Mesenchymal stem cell (in vitro differentiated cells and primary cell): ENCODE measurements at regions not wholly inside any gene's neighbourhood (a gene's known extent, or its start where the extent isn't known, plus 50 kb on each side); places are given as distances from the start of the nearest gene placed in this dataset.

Experiments used
- DNase-seq: peaks from one replicate; pipeline ENCODE4 v3.0.0-alpha.2; 2013
- H2AFZ ChIP-seq: one replicate; pipeline ENCODE4 v1.6.1; 2013; ENCODE audit warnings: low read depth, mild to moderate bottlenecking, control low read depth, inconsistent platforms, low read length, moderate library complexity
- H2AK5ac ChIP-seq: 2 replicates; pipeline ENCODE4 v1.6.1; 2013; ENCODE audit warnings: low read length, moderate library complexity, mild to moderate bottlenecking, inconsistent platforms; ENCODE audit not compliant: severe bottlenecking
- H2BK120ac ChIP-seq: one replicate; pipeline ENCODE4 v1.6.1; 2013; ENCODE audit warnings: low read depth, mild to moderate bottlenecking, inconsistent platforms, low read length, moderate library complexity
- H2BK12ac ChIP-seq, 2 experiments: one replicate each; pipeline ENCODE4 v1.6.1; 2013; ENCODE audit warnings: inconsistent platforms in 2 of 2, low read length in 2 of 2, mild to moderate bottlenecking in 2 of 2, moderate library complexity in 2 of 2, control low read depth in 1 of 2
- H2BK15ac ChIP-seq: one replicate; pipeline ENCODE4 v1.6.1; 2013; ENCODE audit warnings: mild to moderate bottlenecking, low read depth, inconsistent platforms; ENCODE audit not compliant: poor library complexity, severe bottlenecking
- H2BK5ac ChIP-seq: 2 replicates; pipeline ENCODE4 v1.6.1; 2013; ENCODE audit warnings: low read depth, mild to moderate bottlenecking, low read length, control low read depth, inconsistent platforms; ENCODE audit not compliant: poor library complexity, severe bottlenecking
- H3K14ac ChIP-seq, 2 experiments: one replicate each; pipeline ENCODE4 v1.6.1; 2013; ENCODE audit warnings: inconsistent platforms in 2 of 2, low read length in 2 of 2, control low read depth in 1 of 2, mild to moderate bottlenecking in 1 of 2, moderate library complexity in 1 of 2
- H3K18ac ChIP-seq, 2 experiments: one replicate each; pipeline ENCODE4 v1.6.1; 2013; ENCODE audit warnings: inconsistent platforms in 2 of 2, low read length in 2 of 2, control low read depth in 1 of 2, low read depth in 1 of 2, mild to moderate bottlenecking in 1 of 2
- H3K23ac ChIP-seq, 2 experiments: one replicate each; pipeline ENCODE4 v1.6.1; 2013; ENCODE audit warnings: inconsistent platforms in 2 of 2, low read length in 2 of 2, mild to moderate bottlenecking in 2 of 2, moderate library complexity in 2 of 2, control low read depth in 1 of 2
- H3K27ac ChIP-seq: 2 replicates; pipeline ENCODE4 v1.5.1; 2013; ENCODE audit warnings: mild to moderate bottlenecking, moderate library complexity, low read length, control low read depth, inconsistent platforms; ENCODE audit not compliant: poor library complexity, severe bottlenecking
- H3K27me3 ChIP-seq, 2 experiments: 2 replicates each; pipeline versions ENCODE4 v1.6.1 to v1.7.0; 2013; ENCODE audit warnings: low read length in 2 of 2, mild to moderate bottlenecking in 2 of 2, moderate library complexity in 2 of 2, control low read depth in 1 of 2, inconsistent platforms in 1 of 2; ENCODE audit not compliant: control insufficient read depth in 1 of 2, insufficient read depth in 1 of 2
- H3K36me3 ChIP-seq, 2 experiments: 2 replicates each; pipeline versions ENCODE4 v1.6.1 to v1.7.0; 2013; ENCODE audit warnings: low read length in 2 of 2, control low read depth in 1 of 2, inconsistent platforms in 1 of 2, low read depth in 1 of 2, mild to moderate bottlenecking in 1 of 2; ENCODE audit not compliant: insufficient read depth in 2 of 2, control insufficient read depth in 1 of 2
- H3K4ac ChIP-seq, 2 experiments: one replicate each; pipeline ENCODE4 v1.6.1; 2013; ENCODE audit warnings: inconsistent platforms in 2 of 2, low read length in 2 of 2, mild to moderate bottlenecking in 2 of 2, moderate library complexity in 2 of 2, control low read depth in 1 of 2, low read depth in 1 of 2
- H3K4me1 ChIP-seq: 2 replicates; pipeline ENCODE4 v1.6.1; 2013; ENCODE audit warnings: low read depth, low read length, control low read depth; ENCODE audit not compliant: control insufficient read depth, insufficient read depth
- H3K4me2 ChIP-seq: 2 replicates; pipeline ENCODE4 v1.6.1; 2013; ENCODE audit warnings: low read length, mild to moderate bottlenecking, inconsistent platforms; ENCODE audit not compliant: poor library complexity, severe bottlenecking
- H3K4me3 ChIP-seq, 2 experiments: 2 replicates each; pipeline versions ENCODE4 v1.5.1 to v1.7.0; 2013; ENCODE audit warnings: low read length in 2 of 2, mild to moderate bottlenecking in 2 of 2, control low read depth in 1 of 2, low read depth in 1 of 2; ENCODE audit not compliant: insufficient read depth in 1 of 2
- H3K79me1 ChIP-seq: replicated peaks from 2 replicates; pipeline ENCODE4 v1.6.1; 2013; ENCODE audit warnings: mild to moderate bottlenecking, control low read depth, low read length, inconsistent platforms; ENCODE audit not compliant: poor library complexity, severe bottlenecking
- H3K9ac ChIP-seq: 2 replicates; pipeline ENCODE4 v1.7.0; 2013; ENCODE audit warnings: mild to moderate bottlenecking, low read length, moderate library complexity
- H3K9me3 ChIP-seq: 2 replicates; pipeline ENCODE4 v1.7.0; 2013; ENCODE audit warnings: mild to moderate bottlenecking, low read length; ENCODE audit not compliant: control insufficient read depth
- H4K8ac ChIP-seq: one replicate; pipeline ENCODE4 v1.6.1; 2013; ENCODE audit warnings: inconsistent platforms, mild to moderate bottlenecking, low read length, moderate library complexity
- H4K91ac ChIP-seq: one replicate; pipeline ENCODE4 v1.6.1; 2013; ENCODE audit warnings: mild to moderate bottlenecking, low read length, inconsistent platforms
- WGBS: methylation state at CpG from one replicate; pipeline ENCODE4 v1.1.7; 2013; ENCODE audit warnings: mixed read lengths; 5-methylcytosine and 5-hydroxymethylcytosine counted together

- Histone ChIP-seq H2BK15ac (no peak overlapping the region), H3K79me1 (no peaks in the 10 kb centered on the region), H2BK5ac (no peak overlapping the region), H3K4me2 (no peak overlapping the region), H3K27me3 (no peaks in the 10 kb centered on the region), H3K27ac (no peak overlapping the region), H3K14ac (no peak overlapping the region), H4K91ac (no peak overlapping the region), H2BK12ac (no peak overlapping the region), H3K36me3 (no peaks in the 10 kb centered on the region), H3K4ac (no peak overlapping the region), H3K4me3 (no peak overlapping the region), H3K9me3 (no peaks in the 10 kb centered on the region), H2AK5ac (no peak overlapping the region), H3K18ac (no peak overlapping the region), H2BK120ac (no peak overlapping the region), H3K9ac (no peak overlapping the region), H4K8ac (no peak overlapping the region), H3K23ac (no peak overlapping the region), H2AFZ (no peak overlapping the region), H3K4me1 (no peaks in the 10 kb centered on the region)
- DNase-seq, result no peak
- 60% methylated on average over 1 of the region's 2 CpGs for WGBS
Observed at GRCh38 chr9:118990949-118991348, 378.3 kb downstream of the BRINP1 start.

- Histone ChIP-seq H4K91ac (no peak overlapping the region), H3K23ac (no peak overlapping the region), H3K4ac (no peak overlapping the region), H4K8ac (no peak overlapping the region), H2BK120ac (no peak overlapping the region), H3K4me1 (no peaks in the 10 kb centered on the region), H3K9ac (no peak overlapping the region), H3K27ac (no peak overlapping the region), H2BK12ac (no peak overlapping the region), H2AK5ac (no peak overlapping the region), H2BK5ac (no peak overlapping the region), H3K36me3 (no peaks in the 10 kb centered on the region), H3K18ac (no peak overlapping the region), H2BK15ac (no peak overlapping the region), H3K9me3 (no peaks in the 10 kb centered on the region), H3K14ac (no peak overlapping the region), H3K79me1 (no peaks in the 10 kb centered on the region), H2AFZ (no peak overlapping the region), H3K4me3 (no peak overlapping the region), H3K27me3 (no peaks in the 10 kb centered on the region), H3K4me2 (no peak overlapping the region)
- 81% methylated on average over 3 of the region's 3 CpGs for whole genome bisulfite sequencing
- no peak for DNase-seq
Observed at GRCh38 chr9:118991366-118992285, 377.6 kb downstream of the BRINP1 start.

GRCh38 chr9:118992813-118993794 is 376.1 kb downstream of the BRINP1 start:
- H3K27ac ChIP-seq, result no peak overlapping the region
- H3K4ac ChIP-seq, result no peak overlapping the region
- no peak overlapping the region for H3K18ac ChIP-seq
- H2AFZ ChIP-seq, result no peak overlapping the region
- H3K79me1 ChIP-seq, result no peaks in the 10 kb centered on the region
- H3K27me3 ChIP-seq, result no peaks in the 10 kb centered on the region
- no peak overlapping the region for H2AK5ac ChIP-seq
- H3K9me3 ChIP-seq, result no peaks in the 10 kb centered on the region
- no peak overlapping the region for H2BK12ac ChIP-seq
- no peak for DNase-seq
- WGBS, result 76% methylated on average over 10 of the region's 15 CpGs
- H2BK15ac ChIP-seq, result no peak overlapping the region
- H4K8ac ChIP-seq, result no peak overlapping the region
- no peak overlapping the region for H4K91ac ChIP-seq
- no peak overlapping the region for H3K23ac ChIP-seq
- H2BK120ac ChIP-seq, result no peak overlapping the region
- no peaks in the 10 kb centered on the region for H3K36me3 ChIP-seq
- H3K14ac ChIP-seq, result no peak overlapping the region
- no peaks in the 10 kb centered on the region for H3K4me1 ChIP-seq
- H3K9ac ChIP-seq, result no peak overlapping the region
- H3K4me2 ChIP-seq, result no peak overlapping the region
- no peak overlapping the region for H3K4me3 ChIP-seq
- no peak overlapping the region for H2BK5ac ChIP-seq

- Histone ChIP-seq H2BK5ac (no peak overlapping the region), H3K4ac (no peak overlapping the region), H3K79me1 (no peaks in the 10 kb centered on the region), H2BK15ac (no peak overlapping the region), H3K23ac (no peak overlapping the region), H3K4me2 (no peak overlapping the region), H3K27ac (no peak overlapping the region), H3K27me3 (no peaks in the 10 kb centered on the region), H3K9me3 (no peaks in the 10 kb centered on the region), H3K9ac (no peak overlapping the region), H4K91ac (no peak overlapping the region), H4K8ac (no peak overlapping the region), H2AFZ (no peak overlapping the region), H3K14ac (no peak overlapping the region), H2BK120ac (no peak overlapping the region), H2AK5ac (no peak overlapping the region), H3K4me1 (no peaks in the 10 kb centered on the region), H3K18ac (no peak overlapping the region), H2BK12ac (no peak overlapping the region), H3K36me3 (no peaks in the 10 kb centered on the region), H3K4me3 (no peak overlapping the region)
- DNase-seq, result no peak
- 76% methylated on average over 3 of the region's 4 CpGs for WGBS
Observed at GRCh38 chr9:118993965-118994364, 375.3 kb downstream of the BRINP1 start.
